ENCODE measurements at regions not wholly inside any gene's neighbourhood (a gene's known extent, or its start where the extent isn't known, plus 50 kb on each side); places are given as distances from the start of the nearest gene placed in this dataset.

DNA sequence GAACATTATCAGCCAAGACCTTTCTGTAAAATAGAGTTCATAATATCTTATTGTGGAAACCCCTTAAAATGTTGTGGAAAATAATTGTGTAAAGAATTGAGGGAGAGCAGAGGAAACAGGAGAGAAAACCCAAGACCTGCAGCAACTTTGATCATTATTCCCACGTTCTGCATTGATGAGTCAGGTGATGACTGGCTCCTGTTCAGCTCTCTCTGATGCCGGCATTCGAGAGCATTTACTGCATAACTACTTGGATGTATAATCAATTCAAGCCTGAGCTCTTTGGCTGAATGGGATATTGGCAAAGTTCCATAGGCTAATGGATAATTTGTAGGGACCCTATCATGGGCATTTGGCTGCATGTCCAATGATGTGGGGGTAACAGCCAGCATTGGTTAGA, 176.3 kb upstream of the ARID2 start:
- no peak for DNase-seq

DNA sequence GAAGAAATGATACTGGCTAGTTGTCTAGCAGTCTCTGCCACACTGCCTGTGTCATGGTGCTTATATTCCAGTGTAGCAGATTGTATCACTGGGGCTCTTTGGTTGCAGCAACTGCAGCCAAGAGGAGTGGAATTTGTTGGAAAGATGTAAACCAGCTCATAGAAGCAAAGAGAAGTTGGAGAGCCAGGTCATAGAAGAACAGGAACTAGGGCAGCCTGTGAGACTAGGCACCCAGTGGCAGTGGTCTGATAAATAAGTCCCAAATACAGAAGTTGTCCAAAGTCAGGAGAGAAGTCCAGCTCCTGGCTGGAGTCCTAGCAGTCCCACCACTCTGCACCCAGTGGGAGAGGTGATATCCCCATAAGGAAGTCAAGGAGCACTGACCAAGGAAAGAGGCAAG, 172.5 kb upstream of the ARID2 start:
- DNase-seq, result no peak

DNA sequence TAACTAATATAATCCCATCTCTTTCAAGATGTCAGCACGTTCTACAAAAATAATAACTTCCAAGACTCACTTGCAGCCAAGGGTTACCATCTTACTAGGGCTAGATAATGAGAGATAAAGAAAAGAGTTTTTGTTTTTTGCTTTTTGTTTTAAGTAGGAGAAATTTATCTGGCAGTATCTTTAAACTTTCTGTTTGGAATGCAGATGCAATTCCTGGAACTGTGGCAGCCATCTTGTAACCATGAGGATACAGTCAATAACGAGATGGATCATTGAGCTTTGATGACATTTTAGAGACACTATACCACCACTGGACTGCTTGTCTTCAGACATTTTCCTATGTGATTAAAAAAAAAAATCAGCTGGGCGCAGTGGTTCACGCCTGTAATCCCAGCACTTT, 171.2 kb upstream of the ARID2 start:
- DNase-seq, result no peak

DNA sequence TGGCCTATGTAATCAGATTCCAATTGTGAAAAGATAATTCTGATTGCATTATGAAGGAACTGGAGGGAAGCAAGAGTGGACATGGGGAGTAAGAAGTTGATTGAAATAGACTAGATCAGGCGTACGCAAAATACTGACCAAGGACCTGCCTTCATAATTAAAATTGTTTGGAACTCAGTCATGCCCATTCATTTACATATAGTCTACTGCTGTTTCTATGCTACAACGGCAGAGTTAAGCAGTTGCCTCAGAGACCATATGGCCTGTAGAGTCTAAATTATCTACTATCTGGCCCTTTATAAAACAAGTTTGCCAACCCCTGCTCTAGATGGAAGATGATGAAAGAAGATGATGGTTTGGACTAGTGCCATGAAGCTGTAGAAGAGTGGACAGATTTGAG, 170.0 kb upstream of the ARID2 start:
- no peak for DNase-seq

DNA sequence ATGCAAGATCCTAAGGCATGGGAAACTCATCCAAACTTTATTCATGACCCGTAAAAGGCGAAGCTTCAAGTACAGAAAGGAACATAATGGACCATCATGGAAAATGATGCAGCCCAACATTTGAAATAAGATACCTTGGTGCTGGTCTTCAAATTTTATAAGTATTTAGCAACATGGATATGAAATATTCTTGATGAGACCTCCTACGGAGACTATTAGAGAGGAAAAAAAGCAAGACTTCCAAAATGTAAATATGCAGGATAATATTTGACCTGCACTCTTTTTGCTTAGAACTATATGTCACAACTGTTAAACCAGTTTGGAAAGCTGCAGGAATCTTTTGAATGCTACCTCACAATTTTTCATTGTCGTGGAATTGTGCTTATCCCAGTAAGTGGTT, 168.8 kb upstream of the ARID2 start:
- DNase-seq, result no peak

DNA sequence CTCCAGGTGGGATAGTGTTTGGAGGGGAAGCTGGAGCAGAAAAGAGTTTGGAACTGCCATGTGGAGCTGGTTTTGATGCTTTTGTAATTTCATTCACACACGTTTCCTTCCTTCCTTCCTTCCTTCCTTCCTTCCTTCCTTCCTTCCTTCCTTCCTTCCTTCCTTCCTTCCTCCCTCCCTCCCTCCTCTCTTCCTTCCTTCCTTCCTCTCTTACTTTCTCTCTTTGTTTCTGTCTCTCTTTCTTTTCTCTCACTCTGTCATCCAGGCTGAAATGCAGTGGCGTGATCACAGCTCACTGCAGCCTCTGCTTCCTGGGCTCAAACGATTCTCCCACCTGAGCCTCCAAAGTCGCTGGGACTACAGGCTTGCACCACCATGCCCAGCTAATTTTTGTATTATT, 168.0 kb upstream of the ARID2 start:
- no peak for DNase-seq

DNA sequence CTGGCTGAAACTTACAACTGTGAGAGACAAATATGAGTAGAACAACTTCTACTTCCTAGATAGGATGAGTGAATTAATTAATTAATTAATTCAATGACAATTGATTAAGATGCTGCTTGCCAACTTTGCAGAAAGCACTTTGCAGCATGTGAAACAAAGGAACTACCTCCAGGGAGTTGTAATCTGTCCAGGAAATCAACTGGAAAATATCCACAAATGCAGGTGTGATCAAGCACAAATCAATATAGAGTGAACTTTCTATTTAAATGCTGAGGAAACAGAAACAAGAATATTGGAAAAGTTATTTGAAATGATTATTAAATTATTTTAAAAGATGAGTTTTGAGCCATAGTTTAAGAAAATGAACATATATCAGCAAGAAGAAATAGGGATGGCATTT, 163.9 kb upstream of the ARID2 start:
- no peak for DNase-seq

DNA sequence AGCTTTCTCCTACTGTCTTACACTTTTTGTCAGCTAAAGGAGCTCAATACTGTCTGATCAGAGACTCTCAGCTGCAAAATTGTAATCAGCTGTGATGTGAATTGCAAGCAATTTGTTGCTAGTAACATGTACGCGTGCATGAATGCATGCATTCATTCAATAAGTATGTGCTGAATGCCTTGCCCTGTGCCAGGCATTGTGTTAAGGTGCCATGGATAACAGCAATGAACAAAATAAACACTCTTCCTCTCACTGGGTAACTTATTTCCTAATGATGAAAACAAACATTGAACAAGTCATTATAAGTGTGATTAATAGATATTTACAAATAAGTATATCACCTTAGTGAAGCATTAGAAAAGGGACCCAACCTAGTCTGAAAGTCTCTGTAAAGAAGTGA, 163.2 kb upstream of the ARID2 start:
- DNase-seq, result no peak

DNA sequence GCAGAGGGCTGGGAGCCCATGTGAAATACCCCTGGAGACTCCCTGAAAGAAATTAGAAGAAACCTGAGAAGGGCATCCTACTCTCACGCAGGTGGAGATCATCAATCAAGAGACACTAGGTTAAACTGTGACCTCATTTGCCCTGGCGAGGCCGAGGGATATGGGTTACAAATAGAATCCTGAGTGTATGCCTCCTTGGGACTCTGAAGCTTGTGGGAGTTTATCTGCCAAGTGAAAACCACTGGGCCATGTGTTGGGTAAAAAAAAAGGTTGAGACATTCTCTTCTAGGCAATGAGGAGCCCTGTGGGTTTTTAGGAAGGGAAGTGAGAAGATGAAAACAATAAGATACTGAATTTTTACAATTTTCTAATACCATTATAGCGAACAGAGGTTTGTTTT, 160.7 kb upstream of the ARID2 start:
- DNase-seq, result no peak

DNA sequence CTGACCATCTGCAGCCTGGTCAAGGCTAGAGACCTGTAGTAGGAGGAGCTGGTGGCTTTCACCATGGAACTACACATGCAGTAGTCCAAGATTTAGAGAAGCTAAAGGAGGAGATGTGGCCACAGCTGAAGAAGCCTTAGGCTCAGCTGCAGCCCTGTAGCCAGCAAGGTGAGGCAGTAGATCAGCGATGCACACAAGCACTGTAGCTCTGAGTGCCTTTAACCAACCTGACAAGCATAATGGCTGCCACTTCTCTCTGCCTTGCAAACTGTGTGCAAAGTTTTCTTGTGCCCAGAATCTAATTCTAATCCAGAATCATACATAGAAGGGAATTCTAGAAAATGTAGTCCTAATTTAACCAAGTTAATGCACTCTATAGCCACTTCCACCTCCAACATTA, 159.0 kb upstream of the ARID2 start:
- DNase-seq, result no peak

DNA sequence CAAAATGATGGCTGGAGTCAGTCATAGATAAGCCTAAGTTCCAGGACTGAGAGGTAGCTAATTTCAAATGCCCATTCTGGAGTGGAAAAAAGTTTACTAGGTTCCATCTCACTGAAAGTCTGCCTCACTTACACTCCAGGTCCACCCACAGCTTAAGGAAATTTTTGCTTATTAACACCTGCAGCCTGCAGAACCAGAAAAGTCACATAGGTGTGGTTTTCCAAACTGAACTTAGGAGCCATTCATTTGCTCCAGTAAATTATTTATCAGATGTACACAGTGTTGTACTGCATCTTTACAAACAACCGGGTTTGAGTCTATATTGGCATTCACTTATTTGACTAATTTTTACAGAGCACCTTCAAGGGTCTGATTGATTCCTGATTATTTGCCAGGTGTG, 157.4 kb upstream of the ARID2 start:
- no peak for DNase-seq

DNA sequence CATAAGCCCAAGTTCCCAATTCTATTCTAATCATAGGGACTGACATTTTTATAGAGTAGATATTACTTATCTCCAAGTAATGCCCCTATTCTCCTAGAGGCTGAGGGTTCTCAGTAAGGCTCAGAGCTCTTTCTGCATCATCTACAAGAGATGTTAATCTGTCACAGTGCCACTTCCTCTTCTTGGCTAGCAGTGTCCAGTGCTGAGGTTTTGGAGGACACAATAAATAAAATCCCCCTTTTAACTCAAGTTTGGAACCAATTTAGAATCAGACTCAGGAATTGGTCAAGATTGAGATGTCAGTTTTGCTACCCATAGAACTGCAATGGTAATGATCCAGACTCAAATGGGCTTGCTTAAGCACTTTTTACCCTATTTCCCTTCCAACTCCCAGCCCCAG, 154.1 kb upstream of the ARID2 start:
- DNase-seq, result no peak

DNA sequence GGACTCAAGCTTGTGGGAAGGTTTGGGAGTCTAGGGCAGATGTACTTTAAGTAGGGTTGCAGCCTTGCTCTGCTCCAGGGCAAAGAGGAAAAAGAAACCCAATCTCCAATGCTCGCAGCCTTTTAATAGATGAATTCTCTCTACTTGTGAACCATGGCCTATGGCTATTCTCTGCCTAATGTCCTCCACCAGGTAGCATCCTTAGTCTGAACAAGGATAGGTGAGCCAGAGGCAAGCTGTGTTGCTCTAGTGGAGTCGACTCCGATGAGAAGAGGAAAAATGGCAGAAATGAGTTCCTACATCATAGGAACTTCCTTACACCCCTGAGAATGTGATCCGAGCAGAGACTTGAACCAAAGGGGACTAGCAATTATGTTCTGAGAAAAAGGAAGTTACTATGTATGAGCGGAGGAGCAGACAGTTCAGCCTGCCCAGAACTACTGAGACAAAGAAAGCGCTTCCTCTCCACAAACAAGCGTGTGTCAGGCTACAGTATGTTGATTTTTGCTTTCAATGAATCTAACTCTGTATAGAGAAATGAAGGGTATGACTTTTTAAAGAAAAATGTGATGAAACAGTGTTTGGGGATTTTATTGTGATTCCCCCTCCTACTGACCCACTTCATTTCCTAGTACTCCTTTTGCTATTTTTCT, 153.6 kb upstream of the ARID2 start:
- no peak for DNase-seq

DNA sequence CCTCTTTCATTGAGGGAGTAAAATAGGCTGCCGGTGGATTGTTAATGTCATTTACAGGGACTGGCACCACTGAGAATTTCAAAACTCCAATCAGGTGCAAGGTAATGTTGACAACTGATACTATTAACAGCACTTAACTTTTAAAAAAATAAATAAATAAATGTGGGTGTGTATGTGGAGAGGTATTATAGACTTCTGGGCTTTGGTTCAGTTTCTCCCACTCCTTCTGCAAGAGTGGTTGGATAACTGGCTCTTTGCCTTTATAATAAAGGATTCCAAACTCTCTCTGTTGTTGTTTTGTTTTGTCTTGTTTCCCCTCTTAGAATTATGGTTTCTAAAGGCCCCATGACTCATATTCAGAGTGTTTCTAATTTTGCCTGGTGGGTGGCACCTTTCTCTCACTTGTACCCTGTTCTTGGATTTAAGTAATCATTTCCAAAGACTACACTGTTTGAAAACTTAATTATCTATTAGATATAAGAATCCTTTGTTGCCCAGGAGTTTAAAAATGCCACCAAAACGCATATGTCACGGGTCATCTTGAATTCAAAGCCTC, 151.6 kb upstream of the ARID2 start:
- no peak for DNase-seq

DNA sequence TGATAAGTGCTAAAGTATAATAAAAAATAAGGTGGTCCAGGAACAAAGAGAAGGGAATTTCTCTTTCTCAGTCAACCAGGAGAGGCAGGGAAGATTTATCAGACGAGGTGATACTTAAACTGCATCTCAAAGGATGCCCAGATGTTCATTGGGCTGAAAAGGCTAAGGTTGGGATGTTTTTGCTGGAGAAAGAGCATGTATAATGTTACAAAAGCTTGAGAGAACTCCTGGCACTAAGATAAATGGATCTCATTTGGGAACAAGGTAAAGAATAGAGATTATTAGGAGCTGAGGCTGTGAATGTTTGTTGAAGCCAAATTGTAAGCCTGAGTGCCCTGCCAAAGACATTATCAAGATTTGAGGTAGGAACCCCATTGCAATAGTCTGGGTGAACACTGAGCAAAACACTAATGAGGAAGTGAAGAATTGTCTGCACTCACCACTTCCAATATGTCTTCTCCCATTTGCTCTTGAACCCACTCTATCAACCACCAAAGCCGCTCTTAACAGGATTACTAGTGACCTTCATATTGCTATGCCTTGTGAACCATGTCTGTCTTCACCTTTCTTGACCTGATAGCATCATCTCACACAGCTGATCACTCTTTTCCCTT, 149.0 kb upstream of the ARID2 start:
- no peak for DNase-seq

DNA sequence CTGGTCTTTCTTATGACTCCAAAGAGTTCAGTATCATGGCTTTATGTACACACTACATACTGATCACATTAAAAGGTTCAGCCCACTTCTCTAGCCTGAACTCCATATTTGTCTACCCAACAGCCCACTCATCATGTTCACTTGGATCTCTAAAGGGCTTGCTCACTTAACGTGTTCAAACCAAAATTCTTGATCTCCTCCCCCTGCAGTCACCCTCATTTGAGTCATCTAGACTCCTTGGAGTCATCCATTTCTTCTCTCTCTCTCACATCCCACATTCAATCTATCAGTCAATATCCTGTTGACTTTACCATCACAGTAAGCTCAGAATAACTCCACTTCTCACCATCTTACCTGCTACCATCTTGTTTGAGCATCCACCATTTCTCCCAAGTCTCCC, 148.4 kb upstream of the ARID2 start:
- DNase-seq, result no peak

DNA sequence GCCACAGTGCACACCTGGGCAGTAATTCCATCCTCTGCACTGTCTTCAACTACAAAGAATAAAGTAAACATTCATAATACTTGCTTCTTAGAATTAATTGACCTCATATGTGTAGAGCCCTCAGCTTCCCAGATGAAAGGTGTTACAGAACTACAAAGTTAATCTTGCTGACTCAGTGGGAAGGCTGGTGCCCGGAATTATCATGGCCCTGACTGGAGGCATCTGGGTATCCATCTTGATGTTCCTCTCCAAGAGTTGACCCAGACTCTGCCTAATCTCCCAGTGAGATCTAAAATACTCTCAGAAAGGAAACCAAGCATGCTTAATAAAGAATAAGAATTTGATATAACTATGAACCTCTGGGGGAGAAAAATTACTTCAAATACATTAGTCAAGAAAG, 147.0 kb upstream of the ARID2 start:
- DNase-seq, result no peak

DNA sequence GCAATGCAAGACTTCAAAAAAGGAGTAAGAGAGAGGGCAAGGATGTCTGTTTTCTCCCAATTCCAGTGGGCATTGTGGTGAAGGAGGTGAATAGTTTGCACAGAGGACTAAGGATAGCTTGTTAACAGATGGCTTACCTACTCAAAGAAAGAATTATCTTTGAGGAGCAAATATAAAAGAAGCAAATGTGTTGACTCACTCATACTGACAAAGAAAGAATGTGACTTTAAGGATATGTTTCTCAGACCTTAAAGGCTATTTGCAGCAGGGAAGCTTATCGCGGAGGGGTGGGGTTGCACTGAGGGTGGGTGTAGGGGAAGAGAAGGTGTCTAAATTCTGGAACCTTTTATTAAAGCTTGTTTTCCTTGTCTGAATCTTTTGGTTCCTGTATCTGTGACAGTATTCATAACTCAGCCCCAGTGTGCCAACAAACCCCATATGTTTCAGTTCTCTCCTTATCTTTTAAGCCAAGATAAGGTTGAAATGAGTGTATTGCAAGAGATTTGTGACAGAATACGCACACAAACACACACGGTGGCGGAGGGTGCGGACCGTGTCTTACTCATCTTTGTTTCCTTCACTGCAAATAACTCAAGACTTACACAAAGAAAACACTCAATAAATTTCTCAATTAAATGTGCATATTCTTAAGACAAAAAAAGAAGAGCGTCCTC, 146.4 kb upstream of the ARID2 start:
- DNase-seq, result no peak

DNA sequence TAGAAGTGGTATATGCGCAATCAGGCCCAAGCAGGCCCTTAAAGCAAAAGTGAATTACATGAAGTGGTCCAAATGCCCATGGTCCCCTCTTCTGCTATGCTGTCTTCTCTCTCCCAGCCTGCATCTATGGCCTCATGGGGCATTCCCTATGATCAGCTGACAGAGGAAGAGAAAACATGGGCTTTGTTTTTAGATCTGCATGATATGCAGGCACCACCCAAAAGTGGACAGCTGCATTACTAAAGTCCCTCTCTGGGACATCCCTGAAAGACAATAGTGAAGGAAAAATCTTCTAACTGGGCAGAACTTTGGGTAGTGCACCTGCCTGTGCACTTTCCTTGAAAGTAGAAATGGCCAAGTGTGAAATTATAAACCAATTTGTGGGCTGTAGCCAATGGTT, 145.2 kb upstream of the ARID2 start:
- no peak for DNase-seq

DNA sequence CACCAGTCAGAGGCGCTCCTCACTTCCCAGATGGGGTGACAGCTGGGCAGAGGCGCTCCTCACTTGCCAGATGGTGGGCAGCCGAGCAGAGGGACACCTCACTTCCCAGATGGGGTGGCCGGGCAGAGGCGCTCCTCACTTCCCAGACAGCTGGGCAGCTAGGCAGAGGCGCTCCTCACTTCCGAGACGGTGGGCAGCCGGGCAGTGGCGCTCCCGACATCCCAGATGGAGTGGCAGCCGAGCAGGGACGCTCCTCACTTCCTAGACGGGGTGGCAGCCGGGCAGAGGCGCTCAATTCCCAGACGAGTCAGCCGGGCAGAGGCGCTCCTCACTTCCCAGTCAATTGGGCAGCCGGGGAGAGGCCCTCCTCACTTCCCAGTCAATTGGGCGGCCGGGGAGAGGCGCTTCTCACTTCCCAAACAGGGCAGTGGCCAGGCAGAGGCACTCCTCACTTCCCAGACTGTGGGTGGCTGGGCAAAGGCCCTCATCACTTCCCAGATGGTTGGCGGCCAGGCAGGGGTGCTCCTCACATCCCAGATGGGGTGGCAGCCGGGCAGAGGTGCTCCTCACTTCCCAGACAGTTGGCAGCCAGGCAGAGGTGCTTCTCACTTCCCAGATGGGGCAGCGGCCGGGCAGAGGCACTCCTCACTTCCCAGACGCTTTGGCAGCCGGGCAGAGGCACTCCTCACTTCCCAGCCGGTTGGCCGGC, 143.8 kb upstream of the ARID2 start:
- no peak for DNase-seq

DNA sequence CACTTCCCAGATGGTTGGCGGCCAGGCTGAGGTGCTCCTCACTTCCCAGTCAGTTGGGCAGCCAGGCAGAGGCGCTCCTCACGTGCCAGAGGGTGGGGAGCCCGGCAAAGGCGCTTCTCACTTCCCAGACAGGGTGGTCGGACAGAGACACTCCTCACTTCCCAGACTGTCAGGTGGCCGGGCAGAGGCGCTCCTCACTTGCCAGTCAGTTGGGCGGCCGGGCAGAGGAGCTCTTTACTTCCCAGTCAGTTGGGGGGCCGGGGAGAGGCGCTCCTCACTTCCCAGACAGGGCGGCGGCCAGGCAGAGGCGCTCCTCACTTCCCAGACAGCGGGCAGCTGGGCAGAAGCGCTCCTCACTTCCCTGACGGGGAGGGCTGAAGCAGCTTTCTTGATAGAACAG, 143.0 kb upstream of the ARID2 start:
- no peak for DNase-seq

DNA sequence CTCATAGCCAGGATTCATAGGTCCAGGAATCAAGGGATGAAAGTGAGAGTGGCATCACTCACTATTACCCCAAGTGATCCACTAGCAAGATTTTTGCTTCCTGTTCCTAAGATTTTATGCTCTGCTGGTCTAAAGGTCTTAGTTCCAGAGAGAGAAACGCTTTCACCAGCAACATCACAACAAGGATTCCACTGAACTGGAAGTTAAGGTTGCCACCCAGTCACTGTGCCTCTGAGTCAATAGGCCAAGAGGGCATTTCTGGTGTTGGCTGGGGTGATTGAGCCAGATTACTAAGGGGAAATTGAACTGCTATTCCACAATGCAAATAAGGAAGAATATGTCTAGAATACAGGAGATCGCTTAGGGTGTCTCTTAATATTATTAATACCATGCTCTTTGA, 142.5 kb upstream of the ARID2 start:
- no peak for DNase-seq

DNA sequence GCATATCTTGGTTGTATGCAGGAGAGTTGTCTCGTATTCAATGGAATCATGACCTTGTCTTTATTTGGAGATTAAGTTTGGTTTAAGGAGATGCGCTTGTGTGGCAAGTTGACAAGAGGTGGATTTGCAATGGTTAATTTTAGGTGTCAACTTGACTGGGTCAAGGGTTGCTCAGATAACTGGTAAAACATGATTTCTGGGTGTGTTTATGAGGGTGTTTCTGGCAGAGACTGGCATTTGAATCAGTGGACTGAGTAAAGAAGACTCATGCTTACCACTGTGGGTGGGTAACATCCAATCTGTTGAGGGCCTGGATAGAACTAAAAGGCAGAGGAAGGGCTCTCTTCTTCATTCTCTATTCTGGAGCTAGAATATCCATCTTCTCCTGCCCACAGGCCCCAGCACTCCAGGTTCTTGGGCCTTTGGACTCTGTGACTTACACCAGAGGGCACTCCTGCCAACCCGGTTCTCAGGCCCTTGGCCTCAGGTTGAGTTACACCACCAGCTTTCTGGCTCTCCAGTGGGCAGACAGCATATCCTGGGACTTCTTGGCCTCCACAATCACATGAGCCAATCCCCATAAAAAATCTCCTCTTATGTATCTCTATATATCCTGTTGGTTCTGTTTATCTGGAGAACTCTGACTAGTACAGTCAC, 141.5 kb upstream of the ARID2 start:
- DNase-seq, result no peak
